SH-SY5Y (cell line): ENCODE measurements at regions not wholly inside any gene's neighbourhood (a gene's known extent, or its start where the extent isn't known, plus 50 kb on each side); places are given as distances from the start of the nearest gene placed in this dataset.

Experiments used
- GATA2 ChIP-seq: IDR thresholded peaks from 2 replicates; pipeline ENCODE4 v1.6.1; 2011; ENCODE audit warnings: mild to moderate bottlenecking, low read depth, low read length
- GATA3 ChIP-seq: IDR thresholded peaks from 2 replicates; pipeline ENCODE4 v1.6.1; 2011; ENCODE audit warnings: low read depth, mild to moderate bottlenecking, low read length, moderate library complexity

GRCh38 chr3:106185949-106186348, 317.1 kb upstream of the CBLB start:
- no peak for TF ChIP-seq GATA2
- TF ChIP-seq GATA3: no peak
